ENCODE measurements at regions not wholly inside any gene's neighbourhood (a gene's known extent, or its start where the extent isn't known, plus 50 kb on each side); places are given as distances from the start of the nearest gene placed in this dataset.

- Histone ChIP-seq H3K9ac (ENCODE audit: low read depth in 1 of 2, low read length in 2 of 2) (peak overlapping the region in 1 of 2 donors; percentile 75), H3K9me3 (ENCODE audit: control insufficient read depth in 4 of 4, low read length in 3 of 4) (no peaks in the 10 kb centered on the region), H3K27me3 (ENCODE audit: control insufficient read depth in 4 of 4, insufficient read depth in 4 of 4, low read length in 3 of 4) (no peaks in the 10 kb centered on the region), H3K36me3 (ENCODE audit: control insufficient read depth in 4 of 4, insufficient read depth in 3 of 4, low read depth in 1 of 4, low read length in 3 of 4) (no peaks in the 10 kb centered on the region), H3K4me3 (ENCODE audit: low read depth in 1 of 3, low read length in 3 of 3) (no peak overlapping the region), H3K4me1 (ENCODE audit: control insufficient read depth in 4 of 4, insufficient read depth in 4 of 4, low read length in 3 of 4) (peaks cover 0 to 45% (median 20%) of the 10 kb centered on the region in 4 donors), H3K27ac (ENCODE audit: low read depth in 1 of 2, low read length in 2 of 2) (peak overlapping the region; percentile 93 to 96)
- no peak for DNase-seq (ENCODE audit: low spot score)
- peak; percentile 94 for TF ChIP-seq YY1 (IDR thresholded peaks at IDR 0.05)
- peak; percentile 75 for TF ChIP-seq FOXA2 (IDR thresholded peaks at IDR 0.05)
- peak; percentile 85 for TF ChIP-seq ATF3 (IDR thresholded peaks at IDR 0.05)
- peak; percentile 77 for TF ChIP-seq REST (IDR thresholded peaks at IDR 0.05)
- TF ChIP-seq JUND (IDR thresholded peaks at IDR 0.05), result peak; percentile 97 to 98
- peak; percentile 60 to 66 for TF ChIP-seq RXRA (IDR thresholded peaks at IDR 0.05)
- no peak for TF ChIP-seq ZBTB33 (IDR thresholded peaks at IDR 0.05)
- no peak for TF ChIP-seq TAF1 (conservative IDR thresholded peaks at IDR 0.05)
- TF ChIP-seq FOXA1 (IDR thresholded peaks at IDR 0.05), result peak; percentile 59
- TF ChIP-seq RAD21 (IDR thresholded peaks at IDR 0.05), result peak in 1 of 2 donors; percentile 36
- peak; percentile 63 to 66 for TF ChIP-seq HNF4A (conservative IDR thresholded peaks at IDR 0.05)
- no peak for TF ChIP-seq EGR1 (IDR thresholded peaks at IDR 0.05; ENCODE audit: low read depth in 2 of 2)
- peak; percentile 53 for TF ChIP-seq SP1 (IDR thresholded peaks at IDR 0.05)
- TF ChIP-seq CTCF (IDR thresholded peaks at IDR 0.05; ENCODE audit: low read depth, low read length, missing input control), result no peak
- peak; percentile 34 for TF ChIP-seq HNF4G (IDR thresholded peaks at IDR 0.05)
- TF ChIP-seq GABPA (IDR thresholded peaks at IDR 0.05 in 1 of 2, conservative IDR thresholded peaks at IDR 0.05 in 1 of 2), result no peak
- no peak for TF ChIP-seq MAX (IDR thresholded peaks at IDR 0.05)
- 83% methylated on average over 3 of the region's 3 CpGs for WGBS
Observed at GRCh38 chr21:38911484-38912101, 105.9 kb downstream of the ETS2 start.
